SK-N-SH treated with all-trans-retinoic acid at 6 μM for 48 hours (cell line): ENCODE measurements at regions not wholly inside any gene's neighbourhood (a gene's known extent, or its start where the extent isn't known, plus 50 kb on each side); places are given as distances from the start of the nearest gene placed in this dataset.
A peak's percentile ranks its signal among the peaks of the same experiment; 100 is the strongest.

Experiments
- BACH2 ChIP-seq: fragments of 250-450 bp; sonication (Bioruptor Pico); IDR thresholded peaks from 2 replicates; pipeline ENCODE4 v1.9.0; 2021; ENCODE audit warnings: mild to moderate bottlenecking, borderline replicate concordance
- ISL1 ChIP-seq: fragments of 250-450 bp; sonication (Bioruptor Pico); IDR thresholded peaks from 2 replicates; pipeline ENCODE4 v2.1.2; 2022; ENCODE audit warnings: mild to moderate bottlenecking, moderate library complexity
- RARB ChIP-seq: fragments of 250-450 bp; sonication (Bioruptor Pico); IDR thresholded peaks from 2 replicates; pipeline ENCODE4 v1.8.0; 2021; ENCODE audit warnings: mild to moderate bottlenecking, moderate library complexity
- SNAI2 ChIP-seq: fragments of 250-450 bp; sonication (Bioruptor Pico); IDR thresholded peaks from 2 replicates; pipeline ENCODE4 v1.5.0; 2020; ENCODE audit warnings: mild to moderate bottlenecking, moderate library complexity
- TCF4 ChIP-seq: fragments of 250-450 bp; sonication (Bioruptor Pico); IDR thresholded peaks from 2 replicates; pipeline ENCODE4 v1.8.0; 2021; ENCODE audit warnings: mild to moderate bottlenecking, moderate library complexity, borderline replicate concordance
- ZC3H10 ChIP-seq: fragments of 250-450 bp; sonication (Bioruptor Pico); IDR thresholded peaks from 2 replicates; pipeline ENCODE4 v1.5.1; 2021; ENCODE audit warnings: mild to moderate bottlenecking, moderate library complexity
- ZFP3 ChIP-seq: fragments of 250-450 bp; sonication (Bioruptor Pico); IDR thresholded peaks from 2 replicates; pipeline ENCODE4 v1.5.0; 2020; ENCODE audit warnings: mild to moderate bottlenecking, moderate library complexity
- ZFP30 ChIP-seq: fragments of 450-650 bp; formaldehyde crosslinking; IDR thresholded peaks from 2 replicates; pipeline ENCODE4 v1.5.0; 2022; ENCODE audit warnings: mild to moderate bottlenecking, moderate library complexity
- ZNF70 ChIP-seq: fragments of 450-650 bp; formaldehyde crosslinking; IDR thresholded peaks from 2 replicates; pipeline ENCODE4 v1.5.0; 2020; ENCODE audit warnings: mild to moderate bottlenecking, moderate library complexity
- ZNF8 ChIP-seq: fragments of 450-650 bp; formaldehyde crosslinking; IDR thresholded peaks from 2 replicates; pipeline ENCODE4 v1.5.0; 2020; ENCODE audit warnings: mild to moderate bottlenecking, moderate library complexity
- TF ChIP-seq, protein P1 (sequence below): fragments of 250-450 bp; sonication (Bioruptor Pico); IDR thresholded peaks from 2 replicates; pipeline ENCODE4 v1.5.1; 2020; ENCODE audit warnings: low read depth, mild to moderate bottlenecking, moderate library complexity
- TF ChIP-seq, protein P2 (sequence below): fragments of 250-450 bp; sonication (Bioruptor Pico); IDR thresholded peaks from 2 replicates; pipeline ENCODE4 v1.8.0; 2020; ENCODE audit warnings: mild to moderate bottlenecking, moderate library complexity, borderline replicate concordance
- TF ChIP-seq, protein P3 (sequence below): fragments of 250-450 bp; sonication (Bioruptor Pico); IDR thresholded peaks from 2 replicates; pipeline ENCODE4 v1.5.1; 2021; ENCODE audit warnings: mild to moderate bottlenecking, moderate library complexity
- TF ChIP-seq, protein P4 (sequence below): fragments of 250-450 bp; sonication (Bioruptor Pico); IDR thresholded peaks from 2 replicates; pipeline ENCODE4 v1.8.0; 2021; ENCODE audit warnings: low read depth, mild to moderate bottlenecking, moderate library complexity, borderline replicate concordance

DNA sequence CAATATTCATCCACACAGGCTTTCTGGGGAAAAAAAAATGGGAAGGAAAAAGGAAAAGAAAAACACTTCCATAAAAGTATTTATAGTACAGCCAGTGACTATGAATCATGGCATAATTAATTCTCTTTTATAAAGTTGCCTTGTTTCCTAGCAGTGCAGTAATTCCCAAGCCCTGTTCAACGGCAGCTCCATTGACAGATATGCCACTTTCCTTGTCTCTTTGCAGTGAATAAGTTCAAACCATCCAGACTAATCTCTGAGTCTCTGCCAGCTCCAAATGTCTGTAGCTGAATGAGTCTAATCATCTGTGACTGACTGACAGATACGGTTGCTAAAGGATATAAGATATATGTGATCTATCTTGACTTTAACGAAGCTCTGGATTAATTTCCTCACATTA, 52.9 kb upstream of the KCNJ16 start:
- TF ChIP-seq ZC3H10 (CRISPR knock-in tag) (no peak), ZNF8 (CRISPR knock-in tag) (no peak), ISL1 (CRISPR knock-in tag) (peak; percentile 43; the same call in 1 of the 2 replicates), SNAI2 (CRISPR knock-in tag) (no peak), BACH2 (CRISPR knock-in tag) (no peak), TCF4 (CRISPR knock-in tag) (no peak), RARB (CRISPR knock-in tag) (no peak), ZFP3 (no peak), ZFP30 (CRISPR knock-in tag) (no peak), ZNF70 (no peak)
- TF ChIP-seq, protein P1, sequence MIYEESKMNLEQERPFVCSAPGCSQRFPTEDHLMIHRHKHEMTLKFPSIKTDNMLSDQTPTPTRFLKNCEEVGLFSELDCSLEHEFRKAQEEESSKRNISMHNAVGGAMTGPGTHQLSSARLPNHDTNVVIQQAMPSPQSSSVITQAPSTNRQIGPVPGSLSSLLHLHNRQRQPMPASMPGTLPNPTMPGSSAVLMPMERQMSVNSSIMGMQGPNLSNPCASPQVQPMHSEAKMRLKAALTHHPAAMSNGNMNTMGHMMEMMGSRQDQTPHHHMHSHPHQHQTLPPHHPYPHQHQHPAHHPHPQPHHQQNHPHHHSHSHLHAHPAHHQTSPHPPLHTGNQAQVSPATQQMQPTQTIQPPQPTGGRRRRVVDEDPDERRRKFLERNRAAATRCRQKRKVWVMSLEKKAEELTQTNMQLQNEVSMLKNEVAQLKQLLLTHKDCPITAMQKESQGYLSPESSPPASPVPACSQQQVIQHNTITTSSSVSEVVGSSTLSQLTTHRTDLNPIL, result no peak
- TF ChIP-seq, protein P2, sequence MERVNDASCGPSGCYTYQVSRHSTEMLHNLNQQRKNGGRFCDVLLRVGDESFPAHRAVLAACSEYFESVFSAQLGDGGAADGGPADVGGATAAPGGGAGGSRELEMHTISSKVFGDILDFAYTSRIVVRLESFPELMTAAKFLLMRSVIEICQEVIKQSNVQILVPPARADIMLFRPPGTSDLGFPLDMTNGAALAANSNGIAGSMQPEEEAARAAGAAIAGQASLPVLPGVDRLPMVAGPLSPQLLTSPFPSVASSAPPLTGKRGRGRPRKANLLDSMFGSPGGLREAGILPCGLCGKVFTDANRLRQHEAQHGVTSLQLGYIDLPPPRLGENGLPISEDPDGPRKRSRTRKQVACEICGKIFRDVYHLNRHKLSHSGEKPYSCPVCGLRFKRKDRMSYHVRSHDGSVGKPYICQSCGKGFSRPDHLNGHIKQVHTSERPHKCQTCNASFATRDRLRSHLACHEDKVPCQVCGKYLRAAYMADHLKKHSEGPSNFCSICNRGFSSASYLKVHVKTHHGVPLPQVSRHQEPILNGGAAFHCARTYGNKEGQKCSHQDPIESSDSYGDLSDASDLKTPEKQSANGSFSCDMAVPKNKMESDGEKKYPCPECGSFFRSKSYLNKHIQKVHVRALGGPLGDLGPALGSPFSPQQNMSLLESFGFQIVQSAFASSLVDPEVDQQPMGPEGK (CRISPR knock-in tag), result no peak
- TF ChIP-seq, protein P3, sequence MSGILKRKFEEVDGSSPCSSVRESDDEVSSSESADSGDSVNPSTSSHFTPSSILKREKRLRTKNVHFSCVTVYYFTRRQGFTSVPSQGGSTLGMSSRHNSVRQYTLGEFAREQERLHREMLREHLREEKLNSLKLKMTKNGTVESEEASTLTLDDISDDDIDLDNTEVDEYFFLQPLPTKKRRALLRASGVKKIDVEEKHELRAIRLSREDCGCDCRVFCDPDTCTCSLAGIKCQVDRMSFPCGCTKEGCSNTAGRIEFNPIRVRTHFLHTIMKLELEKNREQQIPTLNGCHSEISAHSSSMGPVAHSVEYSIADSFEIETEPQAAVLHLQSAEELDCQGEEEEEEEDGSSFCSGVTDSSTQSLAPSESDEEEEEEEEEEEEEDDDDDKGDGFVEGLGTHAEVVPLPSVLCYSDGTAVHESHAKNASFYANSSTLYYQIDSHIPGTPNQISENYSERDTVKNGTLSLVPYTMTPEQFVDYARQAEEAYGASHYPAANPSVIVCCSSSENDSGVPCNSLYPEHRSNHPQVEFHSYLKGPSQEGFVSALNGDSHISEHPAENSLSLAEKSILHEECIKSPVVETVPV (CRISPR knock-in tag), result no peak
- TF ChIP-seq, protein P4, sequence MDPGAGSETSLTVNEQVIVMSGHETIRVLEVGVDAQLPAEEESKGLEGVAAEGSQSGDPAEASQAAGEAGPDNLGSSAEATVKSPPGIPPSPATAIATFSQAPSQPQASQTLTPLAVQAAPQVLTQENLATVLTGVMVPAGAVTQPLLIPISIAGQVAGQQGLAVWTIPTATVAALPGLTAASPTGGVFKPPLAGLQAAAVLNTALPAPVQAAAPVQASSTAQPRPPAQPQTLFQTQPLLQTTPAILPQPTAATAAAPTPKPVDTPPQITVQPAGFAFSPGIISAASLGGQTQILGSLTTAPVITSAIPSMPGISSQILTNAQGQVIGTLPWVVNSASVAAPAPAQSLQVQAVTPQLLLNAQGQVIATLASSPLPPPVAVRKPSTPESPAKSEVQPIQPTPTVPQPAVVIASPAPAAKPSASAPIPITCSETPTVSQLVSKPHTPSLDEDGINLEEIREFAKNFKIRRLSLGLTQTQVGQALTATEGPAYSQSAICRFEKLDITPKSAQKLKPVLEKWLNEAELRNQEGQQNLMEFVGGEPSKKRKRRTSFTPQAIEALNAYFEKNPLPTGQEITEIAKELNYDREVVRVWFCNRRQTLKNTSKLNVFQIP (CRISPR knock-in tag), result no peak
